H9 (cell line): ENCODE measurements at regions not wholly inside any gene's neighbourhood (a gene's known extent, or its start where the extent isn't known, plus 50 kb on each side); places are given as distances from the start of the nearest gene placed in this dataset.

Experiments used
- DNase-seq: peaks from one replicate; pipeline ENCODE4 v3.0.0-alpha.2; 2017
- H2AFZ ChIP-seq: one replicate; pipeline ENCODE4 v1.6.1; 2013; ENCODE audit warnings: mild to moderate bottlenecking, low read length, control low read depth, moderate library complexity
- H2AK5ac ChIP-seq: 2 replicates; pipeline ENCODE4 v1.6.1; 2013; ENCODE audit warnings: low read length, control low read depth, mixed read lengths; ENCODE audit not compliant: insufficient read length
- H2BK120ac ChIP-seq: one replicate; pipeline ENCODE4 v1.6.1; 2013; ENCODE audit warnings: low read depth, mild to moderate bottlenecking, low read length, control low read depth, inconsistent platforms; ENCODE audit not compliant: poor library complexity, severe bottlenecking
- H2BK12ac ChIP-seq: 2 replicates; pipeline ENCODE4 v1.6.1; 2013; ENCODE audit warnings: low read length, control low read depth, mixed read lengths, low read depth; ENCODE audit not compliant: insufficient read length
- H2BK15ac ChIP-seq: 2 replicates; pipeline ENCODE4 v1.6.1; 2013; ENCODE audit warnings: low read depth, low read length, control low read depth
- H2BK20ac ChIP-seq: one replicate; pipeline ENCODE4 v1.6.1; 2013; ENCODE audit warnings: low read depth, mild to moderate bottlenecking, low read length, control low read depth, inconsistent platforms; ENCODE audit not compliant: poor library complexity, severe bottlenecking
- H2BK5ac ChIP-seq: 2 replicates; pipeline ENCODE4 v1.6.1; 2013; ENCODE audit warnings: low read length, control low read depth, mixed read lengths; ENCODE audit not compliant: insufficient read length
- H3K14ac ChIP-seq: 2 replicates; pipeline ENCODE4 v1.6.1; 2013; ENCODE audit warnings: low read length, control low read depth; ENCODE audit not compliant: insufficient read depth
- H3K18ac ChIP-seq: 2 replicates; pipeline ENCODE4 v1.6.1; 2013; ENCODE audit warnings: low read depth, mild to moderate bottlenecking, mixed read lengths, low read length, control low read depth; ENCODE audit not compliant: insufficient read length
- H3K23ac ChIP-seq: 2 replicates; pipeline ENCODE4 v1.6.1; 2013; ENCODE audit warnings: low read length, control low read depth, mixed read lengths, low read depth; ENCODE audit not compliant: insufficient read length
- H3K23me2 ChIP-seq: 2 replicates; pipeline ENCODE4 v1.6.1; 2013; ENCODE audit warnings: low read depth, mild to moderate bottlenecking, mixed read lengths, low read length, control low read depth; ENCODE audit not compliant: insufficient read length, poor library complexity, severe bottlenecking
- H3K27ac ChIP-seq: 2 replicates; pipeline ENCODE4 v1.5.1; 2013; ENCODE audit warnings: low read length, control low read depth, mixed read lengths, low read depth; ENCODE audit not compliant: insufficient read length
- H3K27me3 ChIP-seq: 2 replicates; pipeline ENCODE4 v1.6.1; 2013; ENCODE audit warnings: low read length, control low read depth, inconsistent platforms; ENCODE audit not compliant: insufficient read depth
- H3K4ac ChIP-seq: 2 replicates; pipeline ENCODE4 v1.6.1; 2013; ENCODE audit warnings: low read depth, mild to moderate bottlenecking, control low read depth, inconsistent platforms, low read length, moderate library complexity
- H3K4me1 ChIP-seq: 2 replicates; pipeline ENCODE4 v1.6.1; 2013; ENCODE audit warnings: low read length, control low read depth, inconsistent platforms; ENCODE audit not compliant: insufficient read depth
- H3K4me2 ChIP-seq: 2 replicates; pipeline ENCODE4 v1.6.1; 2013; ENCODE audit warnings: low read length, control low read depth, mixed read lengths; ENCODE audit not compliant: insufficient read length, insufficient read depth
- H3K56ac ChIP-seq: 2 replicates; pipeline ENCODE4 v1.6.1; 2013; ENCODE audit warnings: low read depth, mild to moderate bottlenecking, mixed read lengths, low read length, control low read depth; ENCODE audit not compliant: insufficient read length
- H3K79me1 ChIP-seq: 2 replicates; pipeline ENCODE4 v1.6.1; 2013; ENCODE audit warnings: low read depth, mild to moderate bottlenecking, moderate library complexity, low read length, control low read depth, inconsistent platforms; ENCODE audit not compliant: insufficient read depth, poor library complexity, severe bottlenecking
- H3K79me2 ChIP-seq: 2 replicates; pipeline ENCODE4 v1.6.1; 2013; ENCODE audit warnings: low read length, control low read depth, inconsistent platforms; ENCODE audit not compliant: insufficient read depth
- H3K9ac ChIP-seq: 2 replicates; pipeline ENCODE4 v1.6.1; 2013; ENCODE audit warnings: low read length, control low read depth, mixed read lengths; ENCODE audit not compliant: insufficient read length; ENCODE audit errors: extremely low read depth
- H3K9me3 ChIP-seq: one replicate; pipeline ENCODE4 v1.6.1; 2013; ENCODE audit warnings: low read depth, low read length, inconsistent platforms; ENCODE audit not compliant: control insufficient read depth
- H3T11ph ChIP-seq: one replicate; pipeline ENCODE4 v1.6.1; 2013; ENCODE audit warnings: mild to moderate bottlenecking, low read length, control low read depth, inconsistent platforms
- H4K20me1 ChIP-seq: one replicate; pipeline ENCODE4 v1.6.1; 2013; ENCODE audit not compliant: control insufficient read depth, insufficient read length, insufficient read depth
- H4K5ac ChIP-seq: 2 replicates; pipeline ENCODE4 v1.6.1; 2013; ENCODE audit warnings: low read depth, mild to moderate bottlenecking, mixed read lengths, low read length, control low read depth; ENCODE audit not compliant: insufficient read length
- H4K8ac ChIP-seq: replicated peaks from 2 replicates; pipeline ENCODE4 v1.6.1; 2013; ENCODE audit warnings: low read length, control low read depth, mixed read lengths, low read depth; ENCODE audit not compliant: insufficient read length
- H4K91ac ChIP-seq: 2 replicates; pipeline ENCODE4 v1.6.1; 2013; ENCODE audit warnings: low read depth, mild to moderate bottlenecking, moderate library complexity, mixed read lengths, low read length, control low read depth; ENCODE audit not compliant: insufficient read length
- H3K27ac Mint-ChIP-seq, 3 experiments: 2 replicates in 2 of 3; 3 replicates in 1 of 3; pipeline ENCODE4 v1.8.0; 2020 to 2021; ENCODE audit warnings: mixed read lengths in 3 of 3, mild to moderate bottlenecking in 1 of 3, moderate library complexity in 1 of 3
- H3K27me3 Mint-ChIP-seq: 2 replicates; pipeline ENCODE4 v1.8.0; 2021; ENCODE audit warnings: low read depth, mild to moderate bottlenecking, moderate library complexity, mixed read lengths
- H3K36me3 Mint-ChIP-seq, 3 experiments: 2 replicates in 2 of 3; 3 replicates in 1 of 3; pipeline ENCODE4 v1.8.0; 2020 to 2021; ENCODE audit warnings: low read depth in 3 of 3, mixed read lengths in 3 of 3; ENCODE audit not compliant: insufficient read depth in 1 of 3
- H3K4me1 Mint-ChIP-seq, 2 experiments: 2 replicates each; pipeline ENCODE4 v1.8.0; 2020; ENCODE audit warnings: mixed read lengths in 2 of 2
- H3K4me3 Mint-ChIP-seq, 2 experiments: 2 replicates in 1 of 2; 3 replicates in 1 of 2; pipeline ENCODE4 v1.8.0; 2020 to 2021; ENCODE audit warnings: mild to moderate bottlenecking in 2 of 2, mixed read lengths in 2 of 2, moderate library complexity in 1 of 2
- H3K9me3 Mint-ChIP-seq, 2 experiments: 2 replicates in 1 of 2; 3 replicates in 1 of 2; pipeline ENCODE4 v1.8.0; 2020; ENCODE audit warnings: mild to moderate bottlenecking in 2 of 2, mixed read lengths in 2 of 2, moderate library complexity in 1 of 2
- WGBS: extraction: QIAGEN DNeasy Blood & Tissue Kit; methylation state at CpG from one replicate; pipeline ENCODE4 v1.1.7; 2013; ENCODE audit warnings: missing lambda C conversion rate, low lambda C conversion rate, mixed read lengths; ENCODE audit not compliant: insufficient read length; ENCODE audit errors: extremely low coverage; 5-methylcytosine and 5-hydroxymethylcytosine counted together
- TF ChIP-seq, protein P1 (sequence below): fragments of 200-600 bp; sonication (generic); conservative IDR thresholded peaks from 3 replicates; pipeline ENCODE4 v1.8.0; 2021; ENCODE audit warnings: antibody characterized with exemption, mild to moderate bottlenecking

DNA sequence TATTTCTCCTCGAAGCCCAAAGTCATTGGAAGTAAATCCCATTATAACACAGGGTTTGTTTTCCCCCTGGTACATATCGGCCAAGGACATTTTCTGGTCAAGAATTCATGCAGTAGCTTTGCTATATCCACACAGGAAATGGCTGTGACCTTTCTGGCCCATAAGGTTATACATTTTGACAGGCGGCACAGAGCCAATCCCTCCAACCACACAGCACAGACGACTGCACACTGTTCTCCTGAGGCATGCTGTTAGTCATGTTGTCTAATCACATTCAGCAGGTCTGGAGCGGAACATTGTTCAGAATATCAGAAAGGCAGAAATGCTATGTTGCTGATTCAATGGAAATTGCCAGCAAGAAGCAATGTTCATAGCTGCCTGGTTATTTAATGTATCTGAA lies 742.3 kb upstream of the SLC8A1 start:
- Histone ChIP-seq H3K18ac (no peak overlapping the region), H4K20me1 (no peaks in the 10 kb centered on the region), H3K4me1 (no peaks in the 10 kb centered on the region), H2BK12ac (no peak overlapping the region), H4K8ac (no peak overlapping the region), H3K79me2 (no peaks in the 10 kb centered on the region), H2BK15ac (no peak overlapping the region), H2AK5ac (no peak overlapping the region), H3K23me2 (no peaks in the 10 kb centered on the region), H4K5ac (no peak overlapping the region), H2BK120ac (no peak overlapping the region), H3K27ac (no peak overlapping the region), H4K91ac (no peak overlapping the region), H3K79me1 (no peaks in the 10 kb centered on the region), H2BK5ac (no peak overlapping the region), H2BK20ac (no peak overlapping the region), H3K56ac (no peak overlapping the region), H3K4ac (no peak overlapping the region), H3K9ac (no peak overlapping the region), H3K27me3 (no peaks in the 10 kb centered on the region), H3K4me2 (no peak overlapping the region), H3K23ac (no peak overlapping the region), H3K9me3 (no peaks in the 10 kb centered on the region), H3K14ac (no peak overlapping the region), H3T11ph (no peak overlapping the region), H2AFZ (no peak overlapping the region)
- no peaks in the 10 kb centered on the region for H3K9me3 Mint-ChIP-seq
- WGBS = no CpG with 5 or more reads among the region's 5 CpGs
- no peaks in the 10 kb centered on the region for H3K36me3 Mint-ChIP-seq
- TF ChIP-seq, protein P1, sequence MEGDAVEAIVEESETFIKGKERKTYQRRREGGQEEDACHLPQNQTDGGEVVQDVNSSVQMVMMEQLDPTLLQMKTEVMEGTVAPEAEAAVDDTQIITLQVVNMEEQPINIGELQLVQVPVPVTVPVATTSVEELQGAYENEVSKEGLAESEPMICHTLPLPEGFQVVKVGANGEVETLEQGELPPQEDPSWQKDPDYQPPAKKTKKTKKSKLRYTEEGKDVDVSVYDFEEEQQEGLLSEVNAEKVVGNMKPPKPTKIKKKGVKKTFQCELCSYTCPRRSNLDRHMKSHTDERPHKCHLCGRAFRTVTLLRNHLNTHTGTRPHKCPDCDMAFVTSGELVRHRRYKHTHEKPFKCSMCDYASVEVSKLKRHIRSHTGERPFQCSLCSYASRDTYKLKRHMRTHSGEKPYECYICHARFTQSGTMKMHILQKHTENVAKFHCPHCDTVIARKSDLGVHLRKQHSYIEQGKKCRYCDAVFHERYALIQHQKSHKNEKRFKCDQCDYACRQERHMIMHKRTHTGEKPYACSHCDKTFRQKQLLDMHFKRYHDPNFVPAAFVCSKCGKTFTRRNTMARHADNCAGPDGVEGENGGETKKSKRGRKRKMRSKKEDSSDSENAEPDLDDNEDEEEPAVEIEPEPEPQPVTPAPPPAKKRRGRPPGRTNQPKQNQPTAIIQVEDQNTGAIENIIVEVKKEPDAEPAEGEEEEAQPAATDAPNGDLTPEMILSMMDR = no peak
- H3K27ac Mint-ChIP-seq = no peak overlapping the region
- DNase-seq = no peak
- no peak overlapping the region for H3K4me3 Mint-ChIP-seq
- H3K4me1 Mint-ChIP-seq = peaks cover 7 to 8% of the 10 kb centered on the region in 2 experiments; a peak in 2 of 4 replicates
- no peaks in the 10 kb centered on the region for H3K27me3 Mint-ChIP-seq
